ENCODE measurements at regions not wholly inside any gene's neighbourhood (a gene's known extent, or its start where the extent isn't known, plus 50 kb on each side); places are given as distances from the start of the nearest gene placed in this dataset.
"Not testable (repeated sequence)": the region's sequence is repeated elsewhere in the genome, so short reads cannot be mapped to it uniquely, and the experiment has no call there.

DNA sequence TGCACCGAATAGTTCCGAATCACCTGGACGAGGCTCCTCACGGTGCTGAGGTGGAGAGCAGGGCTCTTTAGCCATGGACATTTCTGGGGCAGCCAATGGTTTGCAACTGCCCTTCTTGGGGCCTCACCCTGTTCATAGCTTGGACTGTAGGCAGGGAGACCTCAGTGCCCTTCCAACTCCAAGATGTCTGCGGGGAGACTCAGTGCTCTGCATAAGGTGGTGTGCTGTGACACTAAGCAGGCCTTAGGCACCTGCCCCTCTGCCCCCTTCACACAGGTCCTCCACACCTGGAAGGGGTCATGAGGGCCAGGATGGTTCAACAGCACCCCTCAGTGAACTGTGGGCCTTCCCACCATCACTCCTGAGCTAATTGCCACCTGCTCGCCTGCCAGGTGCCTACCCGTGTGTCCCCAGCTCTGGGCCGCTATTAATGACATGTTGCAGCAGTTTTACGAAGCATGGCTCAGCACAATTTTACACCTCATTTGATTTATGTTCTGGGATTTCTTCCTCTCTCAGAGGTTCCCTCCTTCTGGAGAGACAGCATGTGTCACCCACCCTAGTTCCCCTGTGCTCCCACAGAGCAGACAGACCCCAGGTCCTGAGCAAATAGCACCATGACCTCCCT is 101.2 kb upstream of the SMAD3 start:
- no peaks in the 10 kb centered on the region for H3K9me3 ChIP-seq
- ATAC-seq (no peak), DNase-seq (no peak)
- H3K36me3 ChIP-seq (replicated peaks in 1 of 2; ENCODE audit: insufficient read depth in 1 of 2, low read depth in 2 of 2), result no peaks in the 10 kb centered on the region
- no peaks in the 10 kb centered on the region for H3K27me3 ChIP-seq
- no peak overlapping the region for H3K4me3 ChIP-seq
- no peak overlapping the region for H3K27ac ChIP-seq
- H3K4me1 ChIP-seq, result no peaks in the 10 kb centered on the region
- intact Hi-C loops (cut with DNase I), result no loop called here
- 85 to 96% methylated on average over 8 to 9 of the region's 9 CpGs for WGBS, 2 donors
- no peak for TF ChIP-seq POLR2A (IDR thresholded peaks at IDR 0.05)

GRCh38 chr15:66964791-66965190 is 100.6 kb upstream of the SMAD3 start:
- Histone ChIP-seq H3K4me1 (no peaks in the 10 kb centered on the region), H3K27ac (no peak overlapping the region), H3K9me3 (no peaks in the 10 kb centered on the region), H3K4me3 (no peak overlapping the region), H3K27me3 (no peaks in the 10 kb centered on the region), H3K36me3 (replicated peaks in 1 of 2; ENCODE audit: insufficient read depth in 1 of 2, low read depth in 2 of 2) (no peaks in the 10 kb centered on the region)
- intact Hi-C loops (cut with DNase I), result no loop called here
- DNase-seq, result no peak
- WGBS, 2 donors, result 87 to 88% methylated on average over 9 of the region's 9 CpGs
- no peak for TF ChIP-seq CTCF (IDR thresholded peaks at IDR 0.05)
- TF ChIP-seq POLR2A (IDR thresholded peaks at IDR 0.05), result no peak
- ATAC-seq, result no peak

DNA sequence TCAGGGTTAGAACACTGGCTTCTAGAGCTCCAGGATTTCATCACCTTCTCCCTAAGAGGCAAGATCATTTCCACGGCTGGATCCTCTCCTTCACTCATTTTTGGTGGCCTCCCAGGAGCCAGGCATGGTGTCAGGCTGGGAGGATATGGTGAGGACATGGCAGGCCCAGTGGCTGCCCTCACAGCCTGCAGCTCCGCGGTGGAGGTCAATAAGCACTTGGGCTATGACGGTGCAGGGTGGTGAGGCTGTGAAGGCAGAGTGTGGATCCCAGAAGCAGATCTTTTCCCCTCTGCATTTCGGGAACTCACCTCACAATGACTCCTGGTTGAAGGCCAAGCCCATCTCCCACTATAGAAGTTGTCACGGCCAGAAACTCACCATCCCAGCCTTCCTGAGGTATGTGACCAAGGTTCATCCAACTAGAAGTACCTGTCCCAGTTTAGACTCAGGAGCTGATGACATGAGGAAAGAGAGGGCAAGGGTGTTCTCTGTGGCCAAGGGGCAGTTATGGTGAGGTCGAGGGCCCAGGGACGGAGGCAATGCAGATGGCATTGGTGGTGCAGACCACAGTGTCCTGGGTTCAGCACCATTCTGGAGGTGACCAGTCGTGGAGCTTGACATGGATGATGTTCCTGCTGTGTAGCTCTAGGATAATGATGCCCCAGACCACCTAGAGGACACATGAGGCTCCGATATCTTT is 100.1 kb upstream of the SMAD3 start:
- TF ChIP-seq CTCF (IDR thresholded peaks at IDR 0.05), result no peak
- TF ChIP-seq POLR2A (IDR thresholded peaks at IDR 0.05), result no peak
- H3K4me1 ChIP-seq, result no peaks in the 10 kb centered on the region
- intact Hi-C loops (cut with DNase I), result no loop called here
- ATAC-seq (no peak), DNase-seq (no peak)
- H3K36me3 ChIP-seq (replicated peaks in 1 of 2; ENCODE audit: insufficient read depth in 1 of 2, low read depth in 2 of 2), result no peaks in the 10 kb centered on the region
- H3K4me3 ChIP-seq, result no peak overlapping the region
- 87 to 89% methylated on average over 10 of the region's 10 CpGs for WGBS, 2 donors
- no peak overlapping the region for H3K27ac ChIP-seq
- no peaks in the 10 kb centered on the region for H3K27me3 ChIP-seq
- no peaks in the 10 kb centered on the region for H3K9me3 ChIP-seq

GRCh38 chr15:66966256-66966655 is 99.1 kb upstream of the SMAD3 start:
- Histone ChIP-seq H3K27me3 (no peaks in the 10 kb centered on the region), H3K27ac (no peak overlapping the region), H3K9me3 (no peaks in the 10 kb centered on the region), H3K4me3 (no peak overlapping the region), H3K36me3 (replicated peaks in 1 of 2; ENCODE audit: insufficient read depth in 1 of 2, low read depth in 2 of 2) (no peaks in the 10 kb centered on the region), H3K4me1 (no peaks in the 10 kb centered on the region)
- WGBS, 2 donors, result 56 to 64% methylated on average over 2 of the region's 2 CpGs
- intact Hi-C loops (cut with DNase I), result no loop called here
- DNase-seq (no peak), ATAC-seq (no peak)
- TF ChIP-seq POLR2A (IDR thresholded peaks at IDR 0.05), result no peak
- TF ChIP-seq CTCF (IDR thresholded peaks at IDR 0.05), result peak in 4 of 7 experiments; percentile 29 to 34 (median 32)

GRCh38 chr15:66968806-66969596 is 96.4 kb upstream of the SMAD3 start:
- WGBS, 2 donors, result 86 to 87% methylated on average over 10 of the region's 10 CpGs
- intact Hi-C loops (cut with DNase I), result no loop called here
- no peak for DNase-seq
- Histone ChIP-seq H3K36me3 (replicated peaks in 1 of 2; ENCODE audit: insufficient read depth in 1 of 2, low read depth in 2 of 2) (no peaks in the 10 kb centered on the region), H3K4me3 (no peak overlapping the region), H3K27ac (no peak overlapping the region), H3K27me3 (no peaks in the 10 kb centered on the region), H3K4me1 (no peaks in the 10 kb centered on the region), H3K9me3 (no peaks in the 10 kb centered on the region)
- TF ChIP-seq POLR2A (IDR thresholded peaks at IDR 0.05), result no peak
- no peak for TF ChIP-seq CTCF (IDR thresholded peaks at IDR 0.05)
- ATAC-seq, result no peak

GRCh38 chr15:66974131-66974530 is 91.3 kb upstream of the SMAD3 start:
- 85 to 87% methylated on average over 10 of the region's 10 CpGs for WGBS, 2 donors
- H3K27me3 ChIP-seq; ATAC-seq; DNase-seq; intact Hi-C loops (cut with DNase I); H3K9me3 ChIP-seq; H3K36me3 ChIP-seq (replicated peaks in 1 of 2; ENCODE audit: insufficient read depth in 1 of 2, low read depth in 2 of 2); H3K27ac ChIP-seq; H3K4me3 ChIP-seq; H3K4me1 ChIP-seq: not testable (repeated sequence)

GRCh38 chr15:66976106-66976640 is 89.2 kb upstream of the SMAD3 start:
- H3K9me3 ChIP-seq; intact Hi-C loops (cut with DNase I); H3K36me3 ChIP-seq (replicated peaks in 1 of 2; ENCODE audit: insufficient read depth in 1 of 2, low read depth in 2 of 2); H3K4me1 ChIP-seq; H3K4me3 ChIP-seq; H3K27me3 ChIP-seq; ATAC-seq; H3K27ac ChIP-seq; DNase-seq: not testable (repeated sequence)
- 87 to 90% methylated on average over 18 of the region's 18 CpGs for WGBS, 2 donors

Data from body of pancreas (tissue), 4 donors.